Fibroblast of lung (primary cell): ENCODE measurements at regions not wholly inside any gene's neighbourhood (a gene's known extent, or its start where the extent isn't known, plus 50 kb on each side); places are given as distances from the start of the nearest gene placed in this dataset.

Experiments
- EZH2 ChIP-seq: IDR thresholded peaks from 2 replicates; pipeline ENCODE4 v1.5.1; 2012; ENCODE audit warnings: low read length, control low read depth, mild to moderate bottlenecking; ENCODE audit errors: missing control alignments
- TF ChIP-seq, protein P1 (sequence below), 2 donors: IDR thresholded peaks in 1 of 2; conservative IDR thresholded peaks in 1 of 2; 1 replicate in 1 of 2; 2 replicates in 1 of 2; pipeline ENCODE4 v1.5.1; 2011 to 2012; ENCODE audit warnings: low read length in 2 of 2, control low read depth in 1 of 2, inconsistent platforms in 1 of 2, low read depth in 1 of 2, mild to moderate bottlenecking in 1 of 2

DNA sequence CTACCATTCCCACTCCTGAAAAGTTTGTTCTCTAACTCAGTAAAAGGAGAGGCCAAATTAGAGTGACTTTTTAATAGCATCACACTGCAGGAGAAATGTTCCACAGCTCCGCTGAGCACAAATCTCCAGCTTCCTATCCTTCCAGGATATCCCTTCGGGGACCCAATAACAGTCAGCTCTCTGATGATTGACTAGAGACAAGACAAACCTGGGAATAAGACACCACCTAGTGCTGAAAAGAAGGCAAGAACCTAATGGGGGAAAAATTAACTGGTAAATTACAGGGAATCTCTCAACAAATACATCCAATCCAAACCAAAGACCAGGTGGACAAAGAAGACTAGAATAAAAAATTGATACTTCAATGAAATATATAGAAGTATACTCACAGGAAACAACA, 977.1 kb upstream of the SOX11 start:
- TF ChIP-seq, protein P1, sequence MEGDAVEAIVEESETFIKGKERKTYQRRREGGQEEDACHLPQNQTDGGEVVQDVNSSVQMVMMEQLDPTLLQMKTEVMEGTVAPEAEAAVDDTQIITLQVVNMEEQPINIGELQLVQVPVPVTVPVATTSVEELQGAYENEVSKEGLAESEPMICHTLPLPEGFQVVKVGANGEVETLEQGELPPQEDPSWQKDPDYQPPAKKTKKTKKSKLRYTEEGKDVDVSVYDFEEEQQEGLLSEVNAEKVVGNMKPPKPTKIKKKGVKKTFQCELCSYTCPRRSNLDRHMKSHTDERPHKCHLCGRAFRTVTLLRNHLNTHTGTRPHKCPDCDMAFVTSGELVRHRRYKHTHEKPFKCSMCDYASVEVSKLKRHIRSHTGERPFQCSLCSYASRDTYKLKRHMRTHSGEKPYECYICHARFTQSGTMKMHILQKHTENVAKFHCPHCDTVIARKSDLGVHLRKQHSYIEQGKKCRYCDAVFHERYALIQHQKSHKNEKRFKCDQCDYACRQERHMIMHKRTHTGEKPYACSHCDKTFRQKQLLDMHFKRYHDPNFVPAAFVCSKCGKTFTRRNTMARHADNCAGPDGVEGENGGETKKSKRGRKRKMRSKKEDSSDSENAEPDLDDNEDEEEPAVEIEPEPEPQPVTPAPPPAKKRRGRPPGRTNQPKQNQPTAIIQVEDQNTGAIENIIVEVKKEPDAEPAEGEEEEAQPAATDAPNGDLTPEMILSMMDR (conservative IDR thresholded peaks at IDR 0.05 in 1 of 2, IDR thresholded peaks at IDR 0.05 in 1 of 2; ENCODE audit: low read depth in 1 of 2, low read length in 2 of 2), result no peak
- TF ChIP-seq EZH2, result no peak
